ENCODE measurements at regions not wholly inside any gene's neighbourhood (a gene's known extent, or its start where the extent isn't known, plus 50 kb on each side); places are given as distances from the start of the nearest gene placed in this dataset.

GRCh38 chr2:187274146-187274545, 173.9 kb downstream of the CALCRL start:
- DNase-seq: no peak

DNA sequence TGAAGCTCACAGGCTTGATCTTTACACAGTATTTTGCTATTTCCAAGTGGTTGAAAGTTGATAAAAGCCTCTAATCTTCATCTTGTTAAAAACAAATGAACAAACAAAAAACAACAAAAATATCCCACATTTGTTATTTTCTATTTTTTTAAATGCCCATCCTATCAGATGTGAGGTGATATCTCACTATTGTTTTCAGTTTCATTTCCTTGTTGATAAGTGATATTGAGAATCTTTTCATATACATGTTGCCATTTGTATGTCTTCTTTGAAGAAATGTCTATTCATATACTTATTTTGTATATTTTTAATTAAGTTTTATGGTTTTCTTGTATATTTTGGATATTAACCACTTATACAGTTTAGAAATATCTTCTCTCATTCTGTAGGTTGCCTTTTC, 175.8 kb downstream of the CALCRL start:
- no peak for DNase-seq

GRCh38 chr2:187271825-187272224, 176.2 kb downstream of the CALCRL start:
- DNase-seq: no peak

- DNase-seq: no peak
Observed at GRCh38 chr2:187266645-187267044, 181.4 kb downstream of the CALCRL start.

DNA sequence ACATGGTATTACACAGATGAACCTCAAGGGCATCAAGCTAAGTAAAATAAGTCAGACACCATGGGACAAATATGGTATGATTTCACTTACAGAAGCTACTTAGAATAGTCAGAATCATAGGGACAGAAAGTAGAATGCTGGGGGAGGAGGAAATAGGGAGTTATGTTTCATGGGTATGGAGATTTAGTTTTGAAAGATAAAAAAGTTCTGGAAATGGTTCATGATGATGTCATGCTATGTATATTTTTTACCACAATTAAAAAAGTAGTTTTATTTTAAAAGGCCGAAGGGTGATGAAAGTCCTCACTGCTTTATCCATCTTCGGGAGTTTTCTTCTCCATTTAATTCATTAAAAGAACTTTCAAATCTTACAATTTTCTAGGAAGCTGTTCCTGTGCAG, 181.9 kb downstream of the CALCRL start:
- no peak for DNase-seq

DNA sequence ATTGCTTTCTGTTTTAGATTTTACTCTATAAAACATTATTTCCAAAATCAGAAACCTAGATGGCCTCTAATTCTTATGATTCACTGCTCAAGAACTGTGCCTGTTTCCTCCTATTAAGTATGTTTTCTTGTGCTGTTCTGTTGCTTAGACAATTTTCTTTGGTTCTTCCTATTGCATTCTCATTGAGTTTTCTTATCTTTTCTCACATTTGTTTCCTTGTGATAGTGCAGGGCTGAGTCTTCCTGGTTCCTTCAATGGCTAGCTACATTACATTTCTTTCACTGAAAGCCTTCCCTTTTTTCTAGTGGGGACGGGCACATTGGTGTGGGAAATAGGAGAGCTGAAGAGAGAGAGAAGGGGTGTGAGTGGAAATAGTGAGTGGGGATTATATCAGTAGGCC, 183.4 kb downstream of the CALCRL start:
- no peak for DNase-seq

DNA sequence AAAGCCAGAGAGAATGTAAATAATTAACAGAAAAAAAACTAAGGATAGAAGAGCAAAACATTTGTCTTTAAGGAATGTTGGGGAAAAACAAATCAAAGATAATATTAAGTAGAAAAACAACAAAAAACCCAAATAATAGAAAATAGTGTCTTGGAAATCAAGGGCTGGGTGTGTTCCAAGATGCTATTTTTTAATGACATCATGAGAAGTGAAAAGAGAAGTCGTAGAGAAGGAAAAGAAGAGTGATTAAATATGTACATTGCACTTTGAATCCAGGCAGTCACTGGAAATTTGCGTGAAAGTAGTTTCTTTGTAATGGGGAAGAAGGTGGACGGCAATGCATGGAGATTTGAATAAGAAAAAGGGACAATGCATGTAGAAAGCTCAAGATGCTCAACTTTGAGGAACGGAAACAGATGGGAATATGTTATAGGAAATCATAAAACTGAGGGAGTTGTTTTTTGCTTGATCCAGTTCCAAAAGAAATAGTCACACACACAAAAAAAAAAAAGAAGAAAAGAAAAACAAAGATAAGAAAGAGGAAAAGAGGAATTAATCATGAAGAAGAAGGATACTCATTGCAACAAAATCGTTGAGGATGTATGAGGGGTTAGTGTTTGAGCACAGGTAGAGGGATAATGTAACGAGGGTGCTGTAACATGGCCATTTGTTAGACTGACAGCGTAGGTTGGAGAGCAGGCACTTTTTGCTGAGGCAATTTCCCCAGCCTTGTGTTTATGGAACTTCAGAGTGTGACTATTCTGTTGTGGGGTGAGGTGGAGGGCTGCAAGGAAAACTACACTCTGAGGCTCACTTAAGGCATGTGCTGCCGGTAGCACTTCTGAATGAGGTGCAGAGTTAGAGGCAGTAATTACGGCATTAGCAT, 184.1 kb downstream of the CALCRL start:
- DNase-seq: no peak

DNA sequence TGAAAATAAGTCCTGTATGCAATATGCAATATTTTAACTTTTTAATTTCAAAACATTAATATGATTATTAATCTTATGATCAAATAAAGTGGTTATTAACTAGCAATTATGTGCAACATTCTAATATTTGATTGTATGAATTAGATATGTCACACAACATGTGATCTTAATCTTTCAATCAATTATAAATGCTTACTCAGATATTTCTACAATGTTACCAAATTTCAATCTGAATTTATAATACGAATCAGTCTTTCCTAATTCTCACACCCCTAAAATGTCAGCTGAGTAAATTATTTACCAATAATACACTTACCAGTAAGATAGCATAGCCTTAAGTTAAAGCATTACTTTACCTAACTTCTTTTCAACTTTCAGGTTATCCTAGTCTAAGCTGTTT, 186.3 kb downstream of the CALCRL start:
- DNase-seq: no peak

GRCh38 chr2:187252063-187252462, 196.0 kb downstream of the CALCRL start:
- no peak for DNase-seq

GRCh38 chr2:187250137-187250536, 197.9 kb downstream of the CALCRL start:
- no peak for DNase-seq

DNA sequence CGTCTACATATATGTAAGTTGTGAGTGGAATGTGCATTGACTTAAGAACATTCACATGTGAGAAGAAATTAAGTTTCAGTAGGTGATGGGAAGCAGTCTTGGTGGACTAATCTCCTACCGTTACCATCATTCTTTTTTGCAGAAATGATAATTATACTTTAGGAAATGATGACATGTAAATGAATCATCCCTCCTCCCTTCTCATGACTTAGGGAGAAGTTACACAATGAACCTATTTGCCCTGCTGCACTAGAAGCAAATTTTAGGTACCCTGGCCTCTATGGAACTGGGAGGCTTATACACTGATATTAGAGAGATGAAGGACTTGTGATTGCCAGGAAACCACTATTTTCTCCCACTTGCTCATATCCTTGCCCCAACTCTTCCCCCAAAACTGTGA, 214.2 kb downstream of the CALCRL start:
- DNase-seq: peak; percentile 4

DNA sequence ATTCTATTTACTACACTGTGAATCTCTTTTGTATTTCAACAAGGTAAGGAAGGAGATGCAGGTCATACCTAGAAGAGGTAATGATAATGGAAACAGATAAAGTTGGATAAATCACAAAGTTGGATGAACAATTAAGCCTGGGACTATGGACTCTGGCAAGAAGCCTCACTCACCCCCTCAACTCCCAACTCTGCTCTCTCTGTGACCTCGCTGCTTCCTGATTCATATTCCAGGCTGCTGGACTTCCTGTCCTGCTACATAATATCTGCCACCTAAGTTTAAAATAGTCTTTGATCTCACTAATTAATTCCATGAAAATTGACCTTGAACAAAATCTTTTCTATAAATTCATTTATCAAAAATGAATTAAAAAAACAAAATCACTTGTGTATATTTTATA, 215.3 kb downstream of the CALCRL start:
- DNase-seq: no peak

DNA sequence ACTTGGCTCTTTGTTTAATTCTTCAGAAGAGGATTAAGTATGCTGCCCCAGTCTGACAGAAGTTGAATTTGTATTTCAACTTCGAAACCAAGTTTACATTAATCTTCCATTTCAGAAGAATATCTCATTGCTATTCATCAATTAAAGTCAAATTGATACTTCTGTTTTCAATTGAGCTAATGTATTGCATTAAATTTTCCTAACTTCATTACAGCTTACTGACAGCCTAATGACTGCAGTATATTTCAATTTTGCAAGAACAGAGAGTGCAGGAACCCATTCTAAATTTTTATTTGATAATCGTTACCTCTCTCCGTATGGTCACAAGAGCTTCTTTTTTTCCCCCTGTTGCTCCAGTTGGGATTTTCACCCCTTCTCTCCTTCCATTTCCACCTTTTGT, 218.0 kb downstream of the CALCRL start:
- DNase-seq: no peak

DNA sequence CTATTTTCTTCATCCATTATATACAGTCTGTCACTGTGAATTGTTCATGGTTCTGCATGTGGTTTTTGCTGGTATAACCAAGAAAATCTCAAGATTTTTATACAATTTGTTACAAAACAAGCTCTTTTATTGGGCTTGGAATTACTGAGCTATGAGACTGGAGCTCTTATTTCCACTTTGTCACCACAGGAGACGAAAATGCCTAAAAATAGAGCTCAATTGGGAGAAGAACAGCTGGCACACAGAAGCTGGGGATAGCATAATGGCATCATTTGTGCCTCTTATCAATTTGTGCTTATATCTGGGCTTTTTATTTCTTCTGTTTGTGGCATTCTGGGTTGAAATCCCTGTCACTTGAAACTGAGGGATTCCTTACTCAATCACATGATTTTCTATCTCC, 219.1 kb downstream of the CALCRL start:
- no peak for DNase-seq

- no peak for DNase-seq
Observed at GRCh38 chr2:187224989-187225388, 223.1 kb downstream of the CALCRL start.

GRCh38 chr2:187220071-187220470, 228.0 kb downstream of the CALCRL start:
- DNase-seq: no peak

DNA sequence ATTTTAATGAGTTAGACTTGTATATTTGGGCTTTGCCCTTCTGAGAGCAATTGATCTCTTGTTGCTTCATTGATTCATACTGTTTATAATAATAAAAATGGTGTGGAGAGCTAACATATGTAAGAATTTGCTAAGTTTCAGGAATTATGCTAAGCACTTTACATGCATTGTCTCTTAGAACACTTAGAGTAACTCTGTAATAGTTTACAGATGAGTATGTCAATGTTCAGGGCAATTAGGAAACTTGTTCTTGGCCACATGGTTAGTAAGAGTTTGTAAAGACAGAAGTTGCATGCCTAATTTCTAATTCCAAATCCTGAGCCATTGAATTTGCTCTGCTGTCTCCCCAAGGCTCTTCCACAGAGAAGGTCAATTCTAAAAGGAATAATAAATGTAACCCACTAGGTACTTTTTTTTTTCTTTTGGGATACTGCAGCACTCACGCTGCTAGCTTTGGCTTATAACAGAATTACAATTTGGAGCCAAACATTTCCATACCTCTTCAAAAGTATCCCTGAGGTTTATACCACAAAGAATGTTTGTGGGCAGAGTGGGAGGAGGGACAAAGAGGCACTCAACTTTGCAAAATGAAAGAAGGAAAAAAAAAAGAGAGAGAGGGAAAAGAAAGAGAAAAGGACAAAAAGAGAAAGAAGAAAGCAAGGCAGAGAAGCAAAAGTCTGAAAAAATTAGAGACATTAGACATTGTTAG, 232.4 kb downstream of the CALCRL start:
- DNase-seq: no peak

DNA sequence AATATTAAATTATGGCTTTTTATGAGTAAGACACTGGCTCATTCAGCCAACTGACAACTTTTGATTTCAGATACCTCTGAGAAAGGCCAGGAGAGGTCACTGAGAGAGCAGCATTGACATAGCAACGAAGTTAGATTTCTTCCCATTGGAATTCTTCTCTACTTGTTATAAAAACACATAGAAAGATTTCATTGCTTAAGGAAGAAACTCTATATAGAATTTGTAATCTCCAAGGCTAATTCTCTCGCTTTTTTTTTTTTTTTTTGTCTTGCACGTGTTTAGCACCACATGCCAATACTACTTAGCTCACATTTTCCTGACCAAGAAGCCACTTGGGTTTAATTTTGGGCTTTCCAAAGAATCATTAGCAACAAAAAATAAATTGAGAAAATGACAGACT, 233.7 kb downstream of the CALCRL start:
- DNase-seq: no peak

GRCh38 chr2:187213798-187214197, 234.3 kb downstream of the CALCRL start:
- no peak for DNase-seq

DNA sequence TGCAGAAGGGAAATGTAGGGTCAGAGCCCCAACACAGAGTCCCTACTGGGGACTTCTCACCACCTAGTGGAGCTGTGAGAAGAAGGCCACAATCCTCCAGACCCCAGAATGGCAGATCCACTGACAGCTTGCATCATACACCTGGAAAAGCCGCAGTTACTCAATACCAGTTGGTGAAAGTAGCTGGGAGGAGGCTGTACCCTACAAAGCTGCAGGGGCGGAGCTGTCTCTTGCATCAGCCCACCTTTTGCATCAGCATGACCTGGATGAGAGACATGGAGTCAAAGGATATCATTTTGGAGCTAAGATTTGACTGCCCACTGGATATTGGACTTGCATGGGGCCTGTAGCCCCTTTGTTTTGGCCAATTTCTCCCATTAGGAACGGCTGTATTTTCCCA, 237.3 kb downstream of the CALCRL start:
- DNase-seq: no peak

DNA sequence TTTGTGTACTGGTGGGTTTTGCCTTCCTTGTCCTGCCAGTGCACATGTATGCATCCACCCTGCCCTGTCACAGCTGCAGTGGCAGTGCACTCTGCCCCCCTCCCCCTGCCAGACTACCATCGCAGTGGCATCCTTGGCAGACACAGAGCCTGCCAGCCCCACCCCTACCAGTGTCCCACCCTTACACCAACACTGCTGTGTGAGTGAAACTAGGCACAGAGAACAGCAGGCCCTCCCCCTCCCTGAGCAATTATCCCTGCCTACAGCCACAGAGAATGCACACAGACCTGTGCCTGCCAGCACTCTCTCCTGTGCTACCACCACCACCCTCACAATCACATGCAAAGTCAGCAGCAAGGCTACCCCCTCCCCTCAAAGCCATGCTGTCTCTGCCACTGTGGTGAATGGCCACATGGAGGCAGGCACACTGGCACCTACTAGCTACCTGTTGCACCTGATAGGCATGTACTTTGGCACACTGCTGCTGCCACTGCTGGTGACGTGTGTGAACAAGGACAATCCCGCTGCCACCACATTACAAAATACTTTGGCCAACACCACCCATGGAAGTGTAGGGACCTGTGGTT, 239.8 kb downstream of the CALCRL start:
- DNase-seq: no peak

DNA sequence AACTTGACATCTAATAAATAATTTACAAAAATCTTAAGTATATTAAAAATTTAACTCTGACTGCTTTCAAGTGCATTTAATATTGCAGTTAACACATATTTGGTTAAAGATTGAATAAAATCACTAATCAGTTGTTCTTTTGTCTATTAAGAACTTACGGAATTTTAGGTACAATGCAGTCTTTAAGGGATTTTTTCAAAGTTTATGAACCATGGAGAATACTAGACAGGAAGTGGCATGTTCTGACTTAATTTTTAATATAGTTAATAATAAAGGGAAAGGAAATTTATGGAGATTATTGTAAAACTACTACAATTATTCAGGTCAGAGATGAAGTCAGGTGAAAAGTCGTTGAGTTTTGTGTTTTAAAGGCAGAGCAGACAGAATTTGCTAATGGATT, 240.9 kb downstream of the CALCRL start:
- DNase-seq: no peak

DNA sequence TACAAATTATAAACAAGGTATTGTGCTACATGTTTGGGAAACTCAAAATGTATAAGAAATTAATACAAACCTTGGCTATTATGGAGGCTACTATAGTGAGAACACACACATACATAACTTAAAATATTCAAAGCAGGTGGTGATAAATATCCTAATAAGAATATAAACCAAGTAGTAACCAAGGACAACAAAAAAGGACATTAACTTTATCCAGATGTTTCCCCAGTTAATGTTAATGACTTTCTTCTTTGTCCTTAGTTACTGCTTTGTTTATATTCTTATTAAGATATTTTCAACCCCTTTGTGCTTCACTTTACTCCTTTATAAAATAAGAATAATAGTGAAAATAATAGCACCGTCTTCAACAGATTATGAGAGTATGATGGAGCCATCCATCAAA, 241.6 kb downstream of the CALCRL start:
- DNase-seq: no peak

DNA sequence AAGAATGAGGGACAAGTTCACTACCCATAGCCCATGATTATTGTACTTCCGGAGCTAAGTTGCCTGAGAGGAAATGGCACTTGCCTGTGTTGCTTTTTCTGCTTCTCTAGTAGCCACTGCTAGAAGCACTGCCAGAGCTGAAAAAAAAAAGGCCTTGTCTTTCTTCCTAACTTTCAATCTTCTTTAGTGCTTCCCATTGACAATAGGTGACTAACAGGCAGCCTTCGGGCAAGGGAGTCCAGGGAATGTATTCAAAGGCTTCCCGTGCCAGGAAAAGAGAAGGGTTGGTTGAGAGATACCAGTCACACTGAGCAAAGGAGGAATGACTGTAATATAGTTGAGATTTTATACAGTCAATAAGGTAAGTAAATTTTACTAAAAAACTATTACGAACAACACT, 242.0 kb downstream of the CALCRL start:
- DNase-seq: no peak
